WTC11 (cell line): ENCODE measurements at regions not wholly inside any gene's neighbourhood (a gene's known extent, or its start where the extent isn't known, plus 50 kb on each side); places are given as distances from the start of the nearest gene placed in this dataset.

Experiments used
- ATAC-seq: fragments of 200-7000 bp; cut with Tn5 transposase; 2 replicates; pipeline ENCODE4 v1.10.0; 2021; ENCODE audit warnings: mild to moderate bottlenecking, moderate library complexity
- CTCF ChIA-PET: fragments of 300-600 bp; sonication (Branson Sonifier 250); formaldehyde crosslinking; loops from one replicate; lab custom pipeline; 2021; ENCODE audit warnings: antibody characterized with exemption; lab: Charles Lee
- POLR2A ChIA-PET: fragments of 350-600 bp; sonication (Branson Sonifier 250); formaldehyde crosslinking; loops from one replicate; lab custom pipeline; 2021; ENCODE audit warnings: antibody characterized with exemption; lab: Charles Lee
- DNase-seq: peaks from one replicate; pipeline ENCODE4 v3.0.0; 2021; ENCODE audit warnings: low spot score
- H3K27ac Mint-ChIP-seq: 2 replicates; pipeline ENCODE4 v1.8.0; 2021; ENCODE audit warnings: mixed read lengths
- H3K27me3 Mint-ChIP-seq: 2 replicates; pipeline ENCODE4 v1.8.0; 2021; ENCODE audit warnings: low read depth, mild to moderate bottlenecking, moderate library complexity, mixed read lengths
- H3K36me3 Mint-ChIP-seq: 2 replicates; pipeline ENCODE4 v1.8.0; 2021; ENCODE audit warnings: mixed read lengths
- H3K4me1 Mint-ChIP-seq: 2 replicates; pipeline ENCODE4 v1.8.0; 2022; ENCODE audit warnings: mixed read lengths
- H3K4me3 Mint-ChIP-seq: 2 replicates; pipeline ENCODE4 v1.8.0; 2021; ENCODE audit warnings: mild to moderate bottlenecking, moderate library complexity, mixed read lengths
- H3K9me3 Mint-ChIP-seq: 2 replicates; pipeline ENCODE4 v1.8.0; 2021; ENCODE audit warnings: mixed read lengths
- ATF2 ChIP-seq: sonication (generic); formaldehyde crosslinking; IDR thresholded peaks from 2 replicates; pipeline ENCODE4 v1.8.1; 2022; ENCODE audit warnings: low read depth, missing genetic modification reagents, borderline replicate concordance
- EMX1 ChIP-seq: fragments of 250-450 bp; sonication (Bioruptor Pico); IDR thresholded peaks from 2 replicates; pipeline ENCODE4 v1.8.0; 2021; ENCODE audit warnings: mild to moderate bottlenecking
- ESRRA ChIP-seq: sonication (generic); formaldehyde crosslinking; IDR thresholded peaks from 2 replicates; pipeline ENCODE4 v1.8.1; 2022; ENCODE audit warnings: mild to moderate bottlenecking, missing genetic modification reagents, borderline replicate concordance
- FOXP4 ChIP-seq: sonication (generic); formaldehyde crosslinking; IDR thresholded peaks from 2 replicates; pipeline ENCODE4 v1.8.0; 2022; ENCODE audit warnings: mild to moderate bottlenecking, missing genetic modification reagents
- GTF2I ChIP-seq: fragments of 250-450 bp; sonication (Bioruptor Pico); conservative IDR thresholded peaks from 2 replicates; pipeline ENCODE4 v1.4.0; 2021; ENCODE audit warnings: mild to moderate bottlenecking
- IRF2 ChIP-seq: sonication (generic); formaldehyde crosslinking; IDR thresholded peaks from 2 replicates; pipeline ENCODE4 v1.8.0; 2022; ENCODE audit warnings: low read depth, missing genetic modification reagents, borderline replicate concordance
- MLX ChIP-seq: sonication (generic); formaldehyde crosslinking; IDR thresholded peaks from 2 replicates; pipeline ENCODE4 v1.8.1; 2023; ENCODE audit warnings: mild to moderate bottlenecking, missing genetic modification reagents, moderate library complexity
- NR3C1 ChIP-seq: sonication (generic); formaldehyde crosslinking; conservative IDR thresholded peaks from 2 replicates; pipeline ENCODE4 v1.8.1; 2023; ENCODE audit warnings: low read depth, mild to moderate bottlenecking, missing genetic modification reagents
- PRDM15 ChIP-seq: sonication (generic); formaldehyde crosslinking; IDR thresholded peaks from 2 replicates; pipeline ENCODE4 v1.8.0; 2022; ENCODE audit warnings: missing genetic modification reagents
- PRRX2 ChIP-seq: fragments of 250-450 bp; sonication (Bioruptor Pico); IDR thresholded peaks from 2 replicates; pipeline ENCODE4 v1.8.0; 2021; ENCODE audit warnings: mild to moderate bottlenecking
- RELA ChIP-seq: sonication (generic); formaldehyde crosslinking; IDR thresholded peaks from 2 replicates; pipeline ENCODE4 v1.8.1; 2022; ENCODE audit warnings: missing genetic modification reagents, mild to moderate bottlenecking, borderline replicate concordance
- RORB ChIP-seq: fragments of 250-450 bp; sonication (Bioruptor Pico); IDR thresholded peaks from 2 replicates; pipeline ENCODE4 v1.9.0; 2021; ENCODE audit warnings: mild to moderate bottlenecking
- TEAD1 ChIP-seq: sonication (generic); formaldehyde crosslinking; IDR thresholded peaks from 2 replicates; pipeline ENCODE4 v1.8.0; 2022; ENCODE audit warnings: mild to moderate bottlenecking, missing genetic modification reagents
- USF2 ChIP-seq: sonication (generic); formaldehyde crosslinking; IDR thresholded peaks from 2 replicates; pipeline ENCODE4 v1.8.1; 2023; ENCODE audit warnings: mild to moderate bottlenecking, missing genetic modification reagents, moderate library complexity
- ZNF219 ChIP-seq: sonication (generic); formaldehyde crosslinking; IDR thresholded peaks from 2 replicates; pipeline ENCODE4 v1.8.0; 2023; ENCODE audit warnings: missing genetic modification reagents, mild to moderate bottlenecking, borderline replicate concordance
- ZNF232 ChIP-seq: sonication (generic); formaldehyde crosslinking; IDR thresholded peaks from 2 replicates; pipeline ENCODE4 v1.8.0; 2022; ENCODE audit warnings: mild to moderate bottlenecking, missing genetic modification reagents

GRCh38 chr18:55123361-55123760 lies 164.1 kb upstream of the CCDC68 start:
- no peaks in the 10 kb centered on the region for H3K4me1 Mint-ChIP-seq
- H3K27ac Mint-ChIP-seq, result no peak overlapping the region
- POLR2A ChIA-PET, result no interaction called here
- no peaks in the 10 kb centered on the region for H3K27me3 Mint-ChIP-seq
- no peaks in the 10 kb centered on the region for H3K36me3 Mint-ChIP-seq
- H3K9me3 Mint-ChIP-seq, result peaks cover 13% of the 10 kb centered on the region
- DNase-seq (no peak), ATAC-seq (no peak)
- no peak for TF ChIP-seq ATF2 (CRISPR knock-in tag)
- TF ChIP-seq ZNF232, result no peak
- no peak for TF ChIP-seq IRF2 (CRISPR knock-in tag)
- no peak for TF ChIP-seq PRRX2 (CRISPR knock-in tag)
- TF ChIP-seq ZNF219, result no peak
- no peak for TF ChIP-seq ESRRA
- TF ChIP-seq PRDM15 (CRISPR knock-in tag), result no peak
- no peak for TF ChIP-seq FOXP4 (CRISPR knock-in tag)
- H3K4me3 Mint-ChIP-seq, result no peak overlapping the region
- CTCF ChIA-PET, result no interaction called here

- no peaks in the 10 kb centered on the region for H3K4me1 Mint-ChIP-seq
- H3K9me3 Mint-ChIP-seq, result peaks cover 3% of the 10 kb centered on the region; the same call in 1 of the 2 replicates
- TF ChIP-seq NR3C1 (CRISPR knock-in tag) (no peak), GTF2I (CRISPR knock-in tag) (no peak), RELA (no peak), USF2 (CRISPR knock-in tag) (no peak), TEAD1 (CRISPR knock-in tag) (no peak), EMX1 (CRISPR knock-in tag) (no peak), MLX (CRISPR knock-in tag) (no peak), RORB (CRISPR knock-in tag) (no peak)
- H3K27ac Mint-ChIP-seq, result no peak overlapping the region
- DNase-seq, result no peak
- no peak for ATAC-seq
- H3K27me3 Mint-ChIP-seq, result no peaks in the 10 kb centered on the region
- H3K4me3 Mint-ChIP-seq, result no peak overlapping the region
- CTCF ChIA-PET, result no interaction called here
- no peaks in the 10 kb centered on the region for H3K36me3 Mint-ChIP-seq
- POLR2A ChIA-PET, result no interaction called here
Observed at GRCh38 chr18:55121397-55122170, 162.3 kb upstream of the CCDC68 start.
